Liver (tissue), 8 donors: ENCODE measurements at regions not wholly inside any gene's neighbourhood (a gene's known extent, or its start where the extent isn't known, plus 50 kb on each side); places are given as distances from the start of the nearest gene placed in this dataset.

Source experiments
- DNase-seq: peaks from one replicate; pipeline ENCODE4 v3.0.0-alpha.2; 2017; ENCODE audit warnings: low spot score
- H3K27ac ChIP-seq, 2 donors: one replicate each; pipeline ENCODE4 v1.7.0; 2013; ENCODE audit warnings: inconsistent platforms in 2 of 2, low read length in 2 of 2, control low read depth in 1 of 2, low read depth in 1 of 2, mild to moderate bottlenecking in 1 of 2
- H3K27me3 ChIP-seq, 4 donors: one replicate each; pipeline versions ENCODE4 v1.6.1 to v1.7.0; 2013; ENCODE audit warnings: low read length in 3 of 4, inconsistent platforms in 1 of 4, mild to moderate bottlenecking in 1 of 4, moderate library complexity in 1 of 4; ENCODE audit not compliant: control insufficient read depth in 4 of 4, insufficient read depth in 4 of 4
- H3K36me3 ChIP-seq, 4 donors: one replicate each; pipeline versions ENCODE4 v1.6.1 to v1.7.0; 2013; ENCODE audit warnings: low read length in 3 of 4, mild to moderate bottlenecking in 3 of 4, low read depth in 1 of 4, moderate library complexity in 1 of 4; ENCODE audit not compliant: control insufficient read depth in 4 of 4, insufficient read depth in 3 of 4
- H3K4me1 ChIP-seq, 4 donors: one replicate each; pipeline versions ENCODE4 v1.6.1 to v1.7.0; 2013; ENCODE audit warnings: low read length in 3 of 4, mild to moderate bottlenecking in 3 of 4, moderate library complexity in 1 of 4; ENCODE audit not compliant: control insufficient read depth in 4 of 4, insufficient read depth in 4 of 4
- H3K4me3 ChIP-seq, 3 donors: one replicate each; pipeline versions ENCODE4 v1.6.1 to v1.7.0; 2013; ENCODE audit warnings: low read length in 3 of 3, control low read depth in 1 of 3, low read depth in 1 of 3, mild to moderate bottlenecking in 1 of 3
- H3K9ac ChIP-seq, 2 donors: one replicate each; pipeline ENCODE4 v1.7.0; 2013; ENCODE audit warnings: low read length in 2 of 2, mild to moderate bottlenecking in 2 of 2, moderate library complexity in 2 of 2, control low read depth in 1 of 2, low read depth in 1 of 2
- H3K9me3 ChIP-seq, 4 donors: one replicate each; pipeline versions ENCODE4 v1.6.1 to v1.7.0; 2013; ENCODE audit warnings: low read length in 3 of 4; ENCODE audit not compliant: control insufficient read depth in 4 of 4
- ATF3 ChIP-seq: IDR thresholded peaks from 2 replicates; pipeline ENCODE4 v1.6.1; 2016; ENCODE audit warnings: antibody characterized with exemption
- CTCF ChIP-seq: fragments of 150-350 bp; IDR thresholded peaks from 2 replicates; pipeline ENCODE4 v1.5.1; 2017; ENCODE audit warnings: improper control_type of control experiment, low read depth, low read length; ENCODE audit not compliant: missing input control
- EGR1 ChIP-seq, 2 donors: IDR thresholded peaks; 2 replicates each; pipeline ENCODE4 v1.6.1; 2016 to 2018; ENCODE audit warnings: antibody characterized with exemption in 2 of 2, low read depth in 2 of 2
- HNF4A ChIP-seq, 2 donors: conservative IDR thresholded peaks; 2 replicates each; pipeline ENCODE4 v1.6.1; 2016; ENCODE audit warnings: antibody characterized with exemption in 2 of 2, mild to moderate bottlenecking in 2 of 2
- HNF4G ChIP-seq: IDR thresholded peaks from 2 replicates; pipeline ENCODE4 v1.6.1; 2016; ENCODE audit warnings: antibody characterized with exemption
- JUND ChIP-seq, 2 donors: IDR thresholded peaks; 2 replicates each; pipeline ENCODE4 v1.6.1; 2016; ENCODE audit warnings: antibody characterized with exemption in 2 of 2
- NR2F2 ChIP-seq: IDR thresholded peaks from 2 replicates; pipeline ENCODE4 v1.6.1; 2016; ENCODE audit warnings: antibody characterized with exemption
- RAD21 ChIP-seq, 2 donors: IDR thresholded peaks; 2 replicates each; pipeline ENCODE4 v1.6.1; 2016; ENCODE audit warnings: antibody characterized with exemption in 2 of 2, mild to moderate bottlenecking in 2 of 2
- REST ChIP-seq: IDR thresholded peaks from 2 replicates; pipeline ENCODE4 v1.6.1; 2016; ENCODE audit warnings: antibody characterized with exemption, mild to moderate bottlenecking
- RXRA ChIP-seq, 2 donors: IDR thresholded peaks; 2 replicates each; pipeline ENCODE4 v1.6.1; 2017 to 2018; ENCODE audit warnings: antibody characterized with exemption in 2 of 2, mild to moderate bottlenecking in 1 of 2
- YY1 ChIP-seq: IDR thresholded peaks from 2 replicates; pipeline ENCODE4 v1.6.1; 2016; ENCODE audit warnings: antibody characterized with exemption, mild to moderate bottlenecking
- ZBTB33 ChIP-seq: IDR thresholded peaks from 2 replicates; pipeline ENCODE4 v1.6.1; 2016; ENCODE audit warnings: antibody characterized with exemption
- WGBS: extraction: QIAGEN DNeasy Blood & Tissue Kit; methylation state at CpG from one replicate; pipeline ENCODE4 v1.1.7; 2013; 5-methylcytosine and 5-hydroxymethylcytosine counted together
- donor health status: healthy.
- donor health status: healthy.
- donor health status: healthy.
- donor health status: healthy.
- donor health status: healthy.

- no peak overlapping the region for H3K4me3 ChIP-seq
- no peaks in the 10 kb centered on the region for H3K9me3 ChIP-seq
- H3K27me3 ChIP-seq, result no peaks in the 10 kb centered on the region
- no peak overlapping the region for H3K9ac ChIP-seq
- no peaks in the 10 kb centered on the region for H3K36me3 ChIP-seq
- no peak overlapping the region for H3K27ac ChIP-seq
- DNase-seq, result no peak
- TF ChIP-seq EGR1 (IDR thresholded peaks at IDR 0.05; ENCODE audit: low read depth in 2 of 2) (no peak), REST (no peak), HNF4A (conservative IDR thresholded peaks at IDR 0.05) (no peak), NR2F2 (no peak), ATF3 (no peak), ZBTB33 (no peak), RAD21 (IDR thresholded peaks at IDR 0.05) (no peak)
- WGBS, result 91% methylated on average over 2 of the region's 2 CpGs
- no peaks in the 10 kb centered on the region for H3K4me1 ChIP-seq
These were observed 207.1 kb downstream of the RAD51AP2 start for GRCh38 chr2:17311106-17311619.

GRCh38 chr2:17309741-17310339, 208.4 kb downstream of the RAD51AP2 start:
- TF ChIP-seq RAD21 (IDR thresholded peaks at IDR 0.05) (peak; percentile 80 to 89), RXRA (IDR thresholded peaks at IDR 0.05) (peak; percentile 6 to 50), ATF3 (peak; percentile 53), HNF4A (conservative IDR thresholded peaks at IDR 0.05) (peak; percentile 88 to 96), JUND (IDR thresholded peaks at IDR 0.05) (no peak), CTCF (peak; percentile 69), HNF4G (peak; percentile 98), YY1 (no peak), NR2F2 (peak; percentile 31)
- DNase-seq, result no peak
- Histone ChIP-seq H3K27me3 (no peaks in the 10 kb centered on the region), H3K4me1 (no peaks in the 10 kb centered on the region), H3K9me3 (no peaks in the 10 kb centered on the region), H3K36me3 (no peaks in the 10 kb centered on the region), H3K27ac (no peak overlapping the region), H3K4me3 (no peak overlapping the region), H3K9ac (no peak overlapping the region)
- WGBS, result 17% methylated on average over 6 of the region's 6 CpGs
